ENCODE measurements at regions not wholly inside any gene's neighbourhood (a gene's known extent, or its start where the extent isn't known, plus 50 kb on each side); places are given as distances from the start of the nearest gene placed in this dataset.

DNA sequence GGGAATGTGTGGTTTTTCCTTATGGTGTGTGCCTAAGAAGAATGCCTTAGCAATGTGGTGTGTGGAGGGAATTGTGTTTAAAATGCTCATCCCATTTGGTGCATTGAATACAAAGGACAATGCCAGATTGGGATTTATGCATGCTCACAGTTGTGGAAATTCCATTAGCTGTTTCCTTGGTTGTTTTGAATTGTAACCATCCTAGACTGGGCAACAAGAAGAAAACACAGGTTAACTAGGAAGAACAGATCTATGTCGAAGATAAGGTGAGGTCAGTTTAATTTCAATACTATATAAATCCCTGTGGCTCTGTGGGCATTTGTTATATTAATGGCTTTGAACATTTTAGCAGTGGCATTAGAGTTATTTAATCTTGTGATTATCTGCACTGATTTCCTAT, 266.8 kb downstream of the MAT2B start:
- TF ChIP-seq CTCF (IDR thresholded peaks at IDR 0.05; ENCODE audit: low read depth, low read length, missing control alignments) = no peak
- DNase-seq (ENCODE audit: extremely low read depth, low read depth) = no peak

DNA sequence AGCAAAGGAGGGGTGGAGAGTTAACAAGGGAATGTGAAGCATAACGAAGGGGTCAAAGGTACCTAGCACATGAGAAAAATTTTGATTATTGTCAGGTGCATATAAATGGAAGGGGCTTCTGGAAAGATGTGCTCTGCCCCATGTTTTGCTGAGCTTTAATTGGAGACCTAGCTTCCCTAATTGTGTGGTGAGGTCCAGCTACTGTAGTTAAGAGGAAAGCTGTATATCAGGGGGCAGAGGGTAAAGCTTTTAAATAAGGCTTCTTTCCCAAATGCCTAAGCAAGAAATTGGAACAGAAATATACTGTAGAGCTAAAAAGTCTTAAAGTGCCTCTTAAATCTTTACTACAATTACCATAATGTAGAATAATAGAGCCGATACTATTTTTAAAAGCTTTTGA, 267.2 kb downstream of the MAT2B start:
- no peak overlapping the region for H3K4me3 ChIP-seq (replicated peaks; ENCODE audit: low read depth, low read length)
- no peak for DNase-seq (ENCODE audit: extremely low read depth, low read depth)
- no peak for TF ChIP-seq CTCF (IDR thresholded peaks at IDR 0.05; ENCODE audit: low read depth, low read length, missing control alignments)

More for the DNA sequence above, 266.8 kb downstream of the MAT2B start:
- no peak overlapping the region for H3K4me3 ChIP-seq (replicated peaks; ENCODE audit: low read depth, low read length)

- no peak for TF ChIP-seq CTCF (IDR thresholded peaks at IDR 0.05; ENCODE audit: low read depth, low read length, missing control alignments)
- no peak for DNase-seq (ENCODE audit: extremely low read depth, low read depth)
- H3K4me3 ChIP-seq (replicated peaks; ENCODE audit: low read depth, low read length) = no peak overlapping the region
These were observed 267.8 kb downstream of the MAT2B start for GRCh38 chr5:163773226-163773625.

DNA sequence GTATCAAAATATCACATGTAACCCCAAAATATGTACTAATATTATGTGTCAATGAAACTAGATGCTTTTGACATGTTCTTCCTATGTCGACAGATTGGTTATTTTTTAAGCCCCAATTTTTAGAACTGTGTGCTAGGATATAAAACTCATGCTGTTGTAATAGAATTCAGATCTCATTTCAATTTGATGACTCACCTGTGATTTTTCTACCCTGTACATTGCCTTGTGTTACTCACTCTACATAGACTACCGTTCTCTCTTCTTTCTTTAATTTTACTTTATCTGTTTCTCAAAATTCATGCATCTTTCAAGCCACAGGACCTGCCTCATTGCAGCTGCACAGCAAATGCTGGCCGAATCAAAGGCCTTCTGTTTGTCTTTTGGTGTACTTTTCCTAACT, 284.5 kb downstream of the MAT2B start:
- DNase-seq (ENCODE audit: extremely low read depth, low read depth) = no peak
- no peak for TF ChIP-seq CTCF (IDR thresholded peaks at IDR 0.05; ENCODE audit: low read depth, low read length, missing control alignments)
- no peak overlapping the region for H3K4me3 ChIP-seq (replicated peaks; ENCODE audit: low read depth, low read length)

GRCh38 chr5:163790497-163790896, 285.1 kb downstream of the MAT2B start:
- TF ChIP-seq CTCF (IDR thresholded peaks at IDR 0.05; ENCODE audit: low read depth, low read length, missing control alignments) = no peak
- H3K4me3 ChIP-seq (replicated peaks; ENCODE audit: low read depth, low read length) = no peak overlapping the region
- DNase-seq (ENCODE audit: extremely low read depth, low read depth) = no peak

DNA sequence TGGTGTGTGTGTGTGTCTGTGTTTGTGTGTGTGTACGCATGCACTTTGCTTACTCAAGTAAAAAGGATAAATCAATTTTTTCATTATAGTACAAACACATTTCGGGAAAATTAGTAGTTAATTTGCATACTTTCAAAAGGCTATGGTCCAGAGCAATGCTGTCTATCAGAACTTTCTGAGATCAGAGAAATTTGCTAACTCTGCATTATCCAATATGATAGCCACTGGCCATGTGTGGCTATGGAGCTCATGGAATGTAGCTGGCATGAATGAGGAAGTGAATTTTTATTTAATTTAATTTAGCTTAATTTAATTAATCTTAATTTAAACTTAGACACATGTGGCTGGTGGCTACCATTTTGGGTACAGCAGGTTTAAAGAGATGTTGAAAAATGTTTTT, 289.6 kb downstream of the MAT2B start:
- no peak overlapping the region for H3K4me3 ChIP-seq (replicated peaks; ENCODE audit: low read depth, low read length)
- no peak for DNase-seq (ENCODE audit: extremely low read depth, low read depth)
- TF ChIP-seq CTCF (IDR thresholded peaks at IDR 0.05; ENCODE audit: low read depth, low read length, missing control alignments) = no peak

DNA sequence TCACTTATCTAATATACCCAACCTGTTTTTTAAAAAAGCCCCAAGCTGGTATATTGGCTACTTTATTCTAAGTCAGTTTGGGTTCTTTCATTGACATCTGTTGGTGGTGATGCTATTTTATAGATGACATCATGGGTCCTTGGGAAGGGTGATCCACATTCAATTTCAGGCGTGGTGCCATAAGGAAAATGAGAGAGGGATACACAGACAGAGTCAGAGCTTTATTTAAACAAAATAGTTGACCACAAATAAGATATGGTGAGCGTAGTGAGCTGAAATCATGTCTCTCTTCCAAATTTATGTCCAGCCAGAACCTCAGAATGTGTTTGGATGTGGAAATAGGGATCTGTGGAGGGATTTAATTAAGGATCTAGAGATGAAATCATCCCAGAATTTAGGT, 302.4 kb downstream of the MAT2B start:
- DNase-seq (ENCODE audit: extremely low read depth, low read depth) = no peak
- no peak overlapping the region for H3K4me3 ChIP-seq (replicated peaks; ENCODE audit: low read depth, low read length)
- TF ChIP-seq CTCF (IDR thresholded peaks at IDR 0.05; ENCODE audit: low read depth, low read length, missing control alignments) = no peak
